GM18505 (cell line): ENCODE measurements at regions not wholly inside any gene's neighbourhood (a gene's known extent, or its start where the extent isn't known, plus 50 kb on each side); places are given as distances from the start of the nearest gene placed in this dataset.

Experiments
- ATAC-seq: cut with Tn5 transposase; IDR thresholded peaks from one replicate; pipeline ENCODE4 v1.9.1; 2021; ENCODE audit not compliant: unreplicated experiment
- POLR2A ChIP-seq: IDR thresholded peaks from 4 replicates; pipeline ENCODE4 v1.6.1; 2011; ENCODE audit warnings: borderline replicate concordance; ENCODE audit not compliant: insufficient read depth, insufficient read length; ENCODE audit errors: extremely low read depth

DNA sequence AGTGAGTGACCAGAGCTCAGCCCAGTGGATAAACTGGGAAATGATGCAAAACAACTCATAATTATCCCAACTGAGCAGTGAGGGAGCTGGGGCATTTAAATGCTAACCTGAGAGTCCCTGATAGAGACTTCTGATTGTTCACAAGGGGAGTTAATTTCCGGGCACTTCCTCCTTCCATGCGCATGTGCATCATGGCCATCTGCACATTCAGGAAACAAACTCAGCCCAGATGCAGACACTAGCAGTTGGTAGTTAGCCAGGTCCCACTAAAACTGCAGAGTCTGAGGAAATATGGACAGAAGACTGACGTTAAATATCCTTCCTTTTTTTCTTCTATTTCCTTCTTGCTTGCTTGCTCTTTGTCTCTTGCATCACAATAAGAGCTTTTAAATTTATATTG lies 852.1 kb upstream of the LRRC4C start:
- no peak for TF ChIP-seq POLR2A
- no peak for ATAC-seq

DNA sequence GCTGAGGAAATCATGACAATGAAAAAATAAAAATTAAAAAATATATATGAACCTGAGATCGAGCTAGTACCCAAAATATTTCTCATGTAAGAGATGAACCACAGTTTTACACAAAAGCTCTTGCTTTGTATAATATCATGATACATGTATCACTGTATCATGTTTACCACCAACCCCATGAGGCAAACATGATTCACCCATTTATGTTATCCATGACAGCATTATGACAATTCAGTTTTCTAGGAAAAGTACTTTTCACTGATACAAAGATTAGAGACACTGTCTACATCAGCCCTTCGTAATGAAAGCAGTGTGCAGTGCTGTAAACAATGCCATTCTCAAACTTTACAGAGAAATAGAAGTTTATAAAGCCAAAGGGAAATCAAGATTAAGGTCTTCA lies 852.5 kb upstream of the LRRC4C start:
- no peak for ATAC-seq
- no peak for TF ChIP-seq POLR2A

DNA sequence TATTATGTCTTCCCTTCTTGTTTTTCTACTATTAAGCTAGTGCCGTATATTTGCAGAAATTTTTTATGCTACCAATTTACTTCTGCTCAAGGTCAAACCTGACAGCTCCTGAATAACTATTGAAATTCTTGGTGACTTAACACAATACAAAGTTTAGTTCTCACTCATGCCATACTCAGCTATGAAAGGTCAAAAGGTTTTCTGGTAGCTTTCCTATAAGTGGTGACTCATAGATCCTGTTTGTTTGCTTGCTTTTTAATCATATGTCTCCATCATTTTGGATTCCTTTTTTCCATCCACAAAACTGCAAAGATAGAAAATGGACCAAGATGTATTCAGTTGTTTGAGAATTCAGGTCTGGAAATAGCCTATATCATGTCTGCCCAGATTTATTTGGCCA lies 855.8 kb upstream of the LRRC4C start:
- TF ChIP-seq POLR2A = no peak
- ATAC-seq = no peak

DNA sequence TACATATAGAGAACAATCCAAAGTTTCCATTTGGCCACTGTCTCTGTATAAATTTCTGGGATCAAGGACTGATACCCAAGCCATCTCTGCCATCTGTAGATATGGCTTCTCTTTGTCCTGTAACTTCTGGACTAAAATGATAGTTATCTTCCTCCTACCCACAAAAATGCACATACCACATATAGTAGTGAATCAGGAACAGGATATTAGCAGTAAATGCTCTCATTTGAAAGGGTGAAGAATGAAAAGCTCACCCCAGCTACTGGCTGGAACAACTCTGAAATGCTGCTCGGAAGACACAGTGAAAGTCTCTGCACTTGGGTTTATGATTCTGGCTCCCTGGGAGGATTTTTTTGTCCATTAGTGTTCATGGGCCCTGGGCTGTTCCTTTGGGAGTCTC lies 856.4 kb upstream of the LRRC4C start:
- no peak for TF ChIP-seq POLR2A
- no peak for ATAC-seq

DNA sequence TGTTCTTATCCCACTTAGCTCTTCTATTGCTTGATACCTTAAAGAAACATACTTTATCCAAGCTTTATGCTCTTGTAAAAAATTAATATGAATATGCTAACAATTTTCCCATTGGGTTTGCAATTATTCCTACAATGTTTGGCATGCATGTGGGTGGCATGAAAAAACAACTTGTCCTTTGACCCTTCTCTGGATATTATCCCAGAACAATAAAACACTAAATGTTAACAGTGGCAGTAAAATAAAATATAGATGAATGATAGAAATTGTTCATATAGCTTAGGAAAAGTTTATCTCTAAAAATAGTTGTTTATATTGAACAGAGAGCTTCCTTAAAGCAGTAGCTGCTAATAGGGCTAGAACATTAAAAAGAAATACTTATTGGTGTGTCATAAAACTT lies 860.5 kb upstream of the LRRC4C start:
- ATAC-seq = no peak
- no peak for TF ChIP-seq POLR2A

DNA sequence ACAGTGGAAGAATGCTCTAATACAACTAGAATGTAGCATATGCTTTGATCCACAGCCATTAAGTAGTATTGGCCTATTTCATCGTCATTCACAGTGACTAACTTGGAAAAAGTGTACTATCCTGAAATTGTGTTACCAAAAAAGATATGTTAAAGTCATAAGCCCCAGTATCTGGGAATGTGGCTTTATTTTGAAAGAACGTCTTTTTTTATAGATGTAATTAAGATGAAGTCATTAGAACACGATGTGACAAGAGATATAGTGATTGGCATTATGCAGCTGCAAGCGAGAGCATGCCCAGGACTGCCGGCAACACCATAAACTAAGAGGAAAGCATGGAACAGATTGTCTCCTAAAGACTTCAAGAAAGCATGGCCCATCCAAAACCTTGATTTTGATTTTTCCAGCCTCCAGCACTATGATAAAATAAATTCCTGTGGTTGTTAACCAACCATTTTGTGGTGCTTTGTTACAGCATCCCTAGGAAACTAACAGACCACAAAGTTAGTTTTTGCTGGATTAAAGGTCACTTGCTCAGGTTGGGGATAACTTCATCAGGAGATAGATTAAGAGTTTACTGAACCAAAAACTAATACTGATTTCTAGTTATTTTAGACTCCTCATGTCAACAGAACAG lies 870.6 kb upstream of the LRRC4C start:
- no peak for TF ChIP-seq POLR2A

DNA sequence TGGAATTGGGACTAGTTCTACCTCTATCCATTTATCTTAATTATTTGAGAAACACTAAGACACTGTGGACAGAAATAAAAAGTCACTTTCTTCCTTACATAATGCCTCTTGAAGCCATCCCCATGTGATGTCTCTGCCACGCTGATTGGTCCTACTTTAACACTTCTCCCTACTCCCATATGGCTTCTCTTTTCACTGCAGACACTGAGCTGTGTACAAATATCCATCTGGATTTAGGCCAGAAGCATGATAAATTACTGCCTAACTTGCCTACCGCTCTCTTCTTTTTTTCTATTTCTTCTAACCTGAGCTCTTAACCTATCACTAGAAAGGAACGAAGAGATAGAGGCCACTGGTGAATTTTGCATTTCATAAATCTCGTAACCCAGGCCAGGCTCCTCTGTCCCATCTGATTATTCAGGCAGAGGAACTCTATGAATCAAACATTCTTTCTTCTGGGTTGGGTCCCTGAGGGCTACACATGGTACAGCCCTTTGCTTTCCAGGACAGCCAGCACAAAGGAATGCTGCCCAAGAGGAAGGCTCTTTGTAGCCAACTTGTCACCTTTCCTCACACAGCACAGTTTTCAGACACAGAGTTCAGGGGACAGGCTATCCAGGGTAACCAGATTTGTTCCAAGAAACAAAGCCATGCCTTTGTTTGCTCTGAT lies 878.5 kb upstream of the LRRC4C start:
- no peak for ATAC-seq
- TF ChIP-seq POLR2A = no peak

More for the DNA sequence above, 870.6 kb upstream of the LRRC4C start:
- no peak for ATAC-seq

DNA sequence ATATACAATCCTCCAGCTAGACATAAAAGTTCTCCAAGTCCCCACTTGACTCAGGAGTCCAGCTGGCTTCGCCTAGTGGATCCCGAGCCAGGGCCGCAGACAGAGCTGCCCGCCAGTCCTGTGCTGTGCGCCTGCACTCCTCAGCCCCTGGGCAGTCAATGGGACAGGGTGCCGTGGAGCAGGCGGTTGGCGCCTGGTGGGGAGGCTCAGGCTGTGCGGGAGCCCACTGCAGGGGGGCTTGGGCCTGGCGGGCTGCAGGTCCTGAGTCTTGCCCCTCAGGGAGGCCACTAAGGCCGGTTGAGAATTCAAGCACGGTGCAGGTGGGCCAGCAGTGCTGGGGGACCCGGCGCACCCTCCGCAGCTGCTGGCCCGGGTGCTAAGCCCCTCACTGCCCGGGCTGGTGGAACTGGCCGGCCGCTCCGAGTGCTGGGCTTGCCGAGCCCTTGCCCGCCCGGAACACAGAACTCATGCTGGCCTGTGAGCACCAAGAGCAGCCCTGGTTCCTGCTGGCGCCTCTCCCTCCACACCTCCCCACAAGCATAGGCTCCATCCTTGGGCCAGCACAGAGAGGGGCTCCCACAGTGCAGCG lies 884.8 kb upstream of the LRRC4C start:
- ATAC-seq = no peak
- TF ChIP-seq POLR2A = no peak

DNA sequence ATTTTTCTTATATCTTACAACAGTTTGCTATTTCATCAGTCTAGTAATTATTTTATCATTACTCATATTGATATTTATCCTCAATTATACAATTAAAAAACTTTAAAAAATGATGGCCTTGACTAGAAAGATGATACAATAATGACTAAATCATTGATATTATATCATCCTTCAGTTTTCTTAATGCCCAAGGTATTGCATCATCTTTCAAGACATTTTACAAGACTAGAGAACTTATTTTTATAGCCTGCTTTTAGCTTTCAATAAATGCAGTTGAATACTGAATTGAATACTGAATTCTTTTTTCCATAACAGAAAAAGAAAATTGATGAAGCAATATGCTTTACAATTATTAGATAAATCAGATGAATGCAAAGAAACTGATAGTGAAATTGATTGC lies 886.5 kb upstream of the LRRC4C start:
- TF ChIP-seq POLR2A = no peak
- no peak for ATAC-seq

DNA sequence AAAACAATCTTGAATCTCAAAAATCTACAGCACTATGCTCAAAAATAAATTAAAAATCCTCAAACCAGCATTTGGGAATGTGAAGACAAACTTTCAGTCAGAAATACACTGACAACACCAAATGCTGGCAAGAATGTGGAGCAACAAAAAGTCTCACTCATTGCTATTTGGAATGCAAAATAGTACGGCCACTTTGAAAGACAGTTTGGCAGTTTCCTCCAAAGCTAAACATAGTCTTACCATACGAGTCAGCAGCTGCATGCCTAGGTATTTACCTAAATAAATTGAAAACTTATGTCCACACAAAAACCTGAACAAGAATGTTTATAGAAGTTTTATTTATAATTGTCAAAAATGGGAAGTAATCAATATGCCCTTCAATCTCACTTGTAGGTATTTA lies 904.2 kb upstream of the LRRC4C start:
- TF ChIP-seq POLR2A = no peak
- no peak for ATAC-seq

DNA sequence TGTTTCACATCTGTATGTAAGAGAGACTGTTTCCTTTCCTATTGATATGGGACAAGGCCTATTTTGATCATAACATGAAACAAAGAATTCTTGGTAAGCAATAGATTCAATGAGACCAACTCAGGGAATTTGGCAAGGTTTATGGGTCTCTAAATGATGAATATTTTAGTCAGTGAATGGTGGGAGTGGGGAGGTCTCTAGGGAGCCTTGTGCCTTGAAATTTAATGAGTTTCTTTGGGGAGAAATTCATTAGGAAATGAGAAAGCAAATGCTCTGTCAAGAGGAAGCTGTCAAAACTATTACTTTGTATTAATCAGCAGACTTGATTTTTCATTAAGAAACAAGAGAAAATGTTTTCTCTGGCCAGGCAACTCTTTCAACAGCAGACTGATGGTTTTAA lies 921.7 kb upstream of the API5 start:
- ATAC-seq = no peak
- TF ChIP-seq POLR2A = no peak

DNA sequence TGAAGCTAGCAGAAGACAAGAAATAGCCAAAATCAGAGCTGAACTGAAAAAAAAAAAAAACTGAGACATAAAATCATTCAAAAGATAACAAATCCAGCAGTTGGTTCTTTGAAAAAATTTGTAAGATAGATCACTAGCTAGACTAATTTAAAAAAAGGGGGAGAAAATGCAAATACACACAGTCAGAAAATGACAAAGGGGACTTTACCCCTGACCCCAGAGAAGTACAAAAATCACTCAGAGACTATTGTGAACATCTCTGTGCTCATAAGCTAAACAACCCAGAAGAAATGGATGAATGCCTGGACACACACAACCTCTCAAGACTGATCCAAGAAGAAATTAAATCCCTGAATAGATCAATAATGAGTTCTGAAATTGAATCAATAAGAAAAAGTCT lies 914.3 kb upstream of the API5 start:
- no peak for ATAC-seq

DNA sequence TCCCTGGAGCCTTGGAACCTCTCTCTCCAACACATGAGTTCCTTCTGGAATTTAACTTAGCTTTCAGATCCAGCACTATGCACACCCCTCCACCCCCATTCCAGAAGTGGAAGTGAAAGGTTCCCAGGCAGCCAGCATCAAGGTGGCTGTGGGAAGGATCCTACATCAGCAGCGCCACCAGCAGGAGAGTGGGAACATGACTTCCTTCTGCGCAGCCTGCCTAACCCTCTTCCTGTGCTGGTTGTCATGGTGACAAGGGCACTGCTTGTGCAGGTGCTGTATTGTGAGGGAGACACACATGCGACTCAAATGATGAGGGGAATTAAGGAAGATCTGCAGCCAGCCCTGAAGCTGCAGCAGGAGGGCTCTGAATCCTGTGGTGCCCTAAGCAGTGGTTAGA lies 904.5 kb upstream of the API5 start:
- TF ChIP-seq POLR2A = no peak
- ATAC-seq = no peak

More for the DNA sequence above, 914.3 kb upstream of the API5 start:
- no peak for TF ChIP-seq POLR2A
